ENCODE measurements at regions not wholly inside any gene's neighbourhood (a gene's known extent, or its start where the extent isn't known, plus 50 kb on each side); places are given as distances from the start of the nearest gene placed in this dataset.

GRCh38 chr2:186381573-186381972 is 104.5 kb upstream of the ZC3H15 start:
- TF ChIP-seq POLR2AphosphoS5 (IDR thresholded peaks at IDR 0.05; ENCODE audit: insufficient read depth, low read depth, low read length) (no peak), GATA2 (IDR thresholded peaks at IDR 0.05; ENCODE audit: insufficient read depth, insufficient read length, low read depth, low read length) (no peak), MYC (IDR thresholded peaks at IDR 0.05; ENCODE audit: low read depth, low read length) (no peak), CTCF (IDR thresholded peaks at IDR 0.05; ENCODE audit: extremely low read depth in 1 of 2, insufficient read depth in 1 of 2, low read depth in 1 of 2, low read length in 2 of 2) (no peak)
- BruUV-seq (replicated peaks) = no TSS peak
- POLR2A ChIA-PET = no interaction called here
- intact Hi-C loops (cut with micrococcal nuclease) (no loop called here), dilution Hi-C loops (cut with MboI; ENCODE audit: extremely low pct_ligation_motif_present, low sequenced_read_pairs) (no loop called here)
- Histone ChIP-seq H4K20me1 (replicated peaks; ENCODE audit: control insufficient read depth, extremely low read depth, insufficient read depth, low read length) (no peaks in the 10 kb centered on the region), H3K4me3 (replicated peaks in 1 of 3; ENCODE audit: insufficient read depth in 1 of 3, low read depth in 1 of 3, low read length in 3 of 3) (no peak overlapping the region), H3K79me2 (ENCODE audit: control insufficient read depth, insufficient read depth, low read length) (no peaks in the 10 kb centered on the region), H3K9me3 (replicated peaks; ENCODE audit: control insufficient read depth, insufficient read depth, low read length) (no peaks in the 10 kb centered on the region), H3K36me3 (ENCODE audit: control insufficient read depth in 2 of 2, extremely low read depth in 1 of 2, insufficient read depth in 2 of 2, low read length in 2 of 2) (no peaks in the 10 kb centered on the region), H3K27ac (ENCODE audit: insufficient read depth, low read depth, low read length) (no peak overlapping the region), H2AFZ (ENCODE audit: low read depth, low read length) (no peak overlapping the region), H3K9me1 (replicated peaks; ENCODE audit: control insufficient read depth, extremely low read depth, insufficient read depth, low read length) (no peaks in the 10 kb centered on the region), H3K4me2 (ENCODE audit: insufficient read depth, low read length) (no peak overlapping the region), H3K9ac (replicated peaks; ENCODE audit: extremely low read depth, insufficient read depth, low read length) (no peak overlapping the region), H3K4me1 (ENCODE audit: control insufficient read depth, extremely low read depth, insufficient read depth, low read length) (no peaks in the 10 kb centered on the region), H3K27me3 (ENCODE audit: control insufficient read depth in 2 of 2, insufficient read depth in 2 of 2, low read length in 2 of 2) (no peaks in the 10 kb centered on the region)
- CTCF ChIA-PET = no interaction called here
- DNase-seq (ENCODE audit: low read depth, low spot score) (no peak), FAIRE-seq (no peak)

DNA sequence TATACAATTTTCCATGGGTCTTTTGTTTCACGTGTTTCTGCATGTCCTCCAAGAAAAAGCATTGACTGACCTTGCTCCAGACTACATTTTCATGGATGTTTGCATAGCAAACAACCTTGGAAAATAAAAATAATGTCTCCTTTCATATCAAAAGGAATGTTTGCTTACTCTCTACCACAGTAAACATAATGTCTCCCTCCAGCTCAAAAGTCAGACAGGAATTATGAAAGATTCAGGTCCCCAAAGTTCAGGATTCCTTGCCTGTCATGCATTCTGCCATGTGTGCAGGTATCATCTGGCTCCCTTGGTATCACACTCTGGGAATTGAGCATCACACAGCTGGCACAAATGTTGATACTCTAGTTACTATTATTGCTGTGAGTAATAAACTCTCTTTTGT is 103.1 kb upstream of the ZC3H15 start:
- no peaks in the 10 kb centered on the region for H3K4me1 ChIP-seq (ENCODE audit: control insufficient read depth, extremely low read depth, insufficient read depth, low read length)
- dilution Hi-C loops (cut with MboI; ENCODE audit: extremely low pct_ligation_motif_present, low sequenced_read_pairs) = no loop called here
- H3K27me3 ChIP-seq (ENCODE audit: control insufficient read depth in 2 of 2, insufficient read depth in 2 of 2, low read length in 2 of 2) = no peaks in the 10 kb centered on the region
- intact Hi-C loops (cut with micrococcal nuclease) = no loop called here
- H4K20me1 ChIP-seq (replicated peaks; ENCODE audit: control insufficient read depth, extremely low read depth, insufficient read depth, low read length) = no peaks in the 10 kb centered on the region
- DNase-seq (ENCODE audit: low read depth, low spot score) (no peak), FAIRE-seq (no peak)
- H3K9me3 ChIP-seq (replicated peaks; ENCODE audit: control insufficient read depth, insufficient read depth, low read length) = no peaks in the 10 kb centered on the region
- H3K4me3 ChIP-seq (replicated peaks in 1 of 3; ENCODE audit: insufficient read depth in 1 of 3, low read depth in 1 of 3, low read length in 3 of 3) = no peak overlapping the region
- no TSS peak for BruUV-seq (replicated peaks)
- no peak for TF ChIP-seq POLR2A (IDR thresholded peaks at IDR 0.05; ENCODE audit: low read depth, low read length)
- TF ChIP-seq CTCF (IDR thresholded peaks at IDR 0.05; ENCODE audit: extremely low read depth in 1 of 2, insufficient read depth in 1 of 2, low read depth in 1 of 2, low read length in 2 of 2) = no peak
- TF ChIP-seq, protein P1, sequence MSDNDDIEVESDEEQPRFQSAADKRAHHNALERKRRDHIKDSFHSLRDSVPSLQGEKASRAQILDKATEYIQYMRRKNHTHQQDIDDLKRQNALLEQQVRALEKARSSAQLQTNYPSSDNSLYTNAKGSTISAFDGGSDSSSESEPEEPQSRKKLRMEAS (IDR thresholded peaks at IDR 0.05; ENCODE audit: insufficient read depth, insufficient read length) = no peak
- no peak for TF ChIP-seq MYC (IDR thresholded peaks at IDR 0.05; ENCODE audit: low read depth, low read length)
- no peak for TF ChIP-seq EZH2 (IDR thresholded peaks at IDR 0.05; ENCODE audit: borderline replicate concordance, low read depth, low read length, severe bottlenecking)
- TF ChIP-seq GATA2 (IDR thresholded peaks at IDR 0.05; ENCODE audit: insufficient read depth, insufficient read length, low read depth, low read length) = no peak
- no peak for TF ChIP-seq POLR2AphosphoS5 (IDR thresholded peaks at IDR 0.05; ENCODE audit: insufficient read depth, low read depth, low read length)
- no peak for TF ChIP-seq FOS (IDR thresholded peaks at IDR 0.05; ENCODE audit: borderline replicate concordance, insufficient read depth, low read length)
- TF ChIP-seq JUN (IDR thresholded peaks at IDR 0.05; ENCODE audit: borderline replicate concordance, insufficient read depth, insufficient read length, low read depth) = no peak
- H2AFZ ChIP-seq (ENCODE audit: low read depth, low read length) = no peak overlapping the region
- no peak overlapping the region for H3K27ac ChIP-seq (ENCODE audit: insufficient read depth, low read depth, low read length)
- H3K4me2 ChIP-seq (ENCODE audit: insufficient read depth, low read length) = no peak overlapping the region
- no peaks in the 10 kb centered on the region for H3K9me1 ChIP-seq (replicated peaks; ENCODE audit: control insufficient read depth, extremely low read depth, insufficient read depth, low read length)
- CTCF ChIA-PET = no interaction called here
- no peaks in the 10 kb centered on the region for H3K36me3 ChIP-seq (ENCODE audit: control insufficient read depth in 2 of 2, extremely low read depth in 1 of 2, insufficient read depth in 2 of 2, low read length in 2 of 2)
- POLR2A ChIA-PET = no interaction called here
- H3K9ac ChIP-seq (replicated peaks; ENCODE audit: extremely low read depth, insufficient read depth, low read length) = no peak overlapping the region
- no peaks in the 10 kb centered on the region for H3K79me2 ChIP-seq (ENCODE audit: control insufficient read depth, insufficient read depth, low read length)

All from endothelial cell of umbilical vein (primary cell).